DND-41 (cell line): ENCODE measurements at regions not wholly inside any gene's neighbourhood (a gene's known extent, or its start where the extent isn't known, plus 50 kb on each side); places are given as distances from the start of the nearest gene placed in this dataset.

Experiments
- ATAC-seq: fragments of 200-7000 bp; cut with Tn5 transposase; 3 replicates; pipeline ENCODE4 v1.9.1; 2021; ENCODE audit warnings: low read depth; ENCODE audit not compliant: insufficient read depth
- DNase-seq: peaks from one replicate; pipeline ENCODE4 v3.0.0-alpha.2; 2020
- H2AFZ ChIP-seq: 2 replicates; pipeline ENCODE4 v1.6.0; 2012; ENCODE audit warnings: low read depth, low read length
- H3K27ac ChIP-seq: 2 replicates; pipeline ENCODE4 v1.5.1; 2012; ENCODE audit warnings: low read length, inconsistent platforms
- H3K27me3 ChIP-seq: fragments of 200-600 bp; sonication (generic); 2 replicates; pipeline ENCODE4 v1.6.0; 2012; ENCODE audit warnings: low read length, mild to moderate bottlenecking, inconsistent platforms; ENCODE audit not compliant: insufficient read depth, poor library complexity
- H3K36me3 ChIP-seq: 2 replicates; pipeline ENCODE4 v1.5.1; 2012; ENCODE audit warnings: low read length, inconsistent platforms; ENCODE audit not compliant: insufficient read depth
- H3K4me1 ChIP-seq: 2 replicates; pipeline ENCODE4 v1.5.1; 2012; ENCODE audit warnings: mild to moderate bottlenecking, low read length; ENCODE audit not compliant: insufficient read depth
- H3K4me2 ChIP-seq: 2 replicates; pipeline ENCODE4 v1.6.0; 2012; ENCODE audit warnings: mild to moderate bottlenecking, moderate library complexity, low read length, inconsistent platforms; ENCODE audit not compliant: insufficient read depth
- H3K4me3 ChIP-seq, 2 experiments: fragments of 200-600 bp in 1 of 2; shearing (Covaris generic) in 1 of 2; 2 replicates each; pipeline ENCODE4 v1.5.1; 2012 to 2016; ENCODE audit warnings: inconsistent platforms in 2 of 2, low read length in 2 of 2, mild to moderate bottlenecking in 2 of 2, low read depth in 1 of 2, moderate library complexity in 1 of 2
- H3K79me2 ChIP-seq: 2 replicates; pipeline ENCODE4 v1.6.0; 2012; ENCODE audit warnings: low read length, inconsistent platforms; ENCODE audit not compliant: insufficient read depth
- H3K9ac ChIP-seq: 2 replicates; pipeline ENCODE4 v1.6.0; 2012; ENCODE audit warnings: low read depth, mild to moderate bottlenecking, inconsistent platforms, low read length, moderate library complexity
- H3K9me3 ChIP-seq: 2 replicates; pipeline ENCODE4 v1.5.1; 2012; ENCODE audit warnings: low read length, moderate library complexity, mild to moderate bottlenecking, inconsistent platforms; ENCODE audit not compliant: insufficient read depth, severe bottlenecking
- H4K20me1 ChIP-seq: 2 replicates; pipeline ENCODE4 v1.6.0; 2012; ENCODE audit warnings: low read length; ENCODE audit not compliant: insufficient read depth
- CTCF ChIP-seq: IDR thresholded peaks from 2 replicates; pipeline ENCODE4 v1.5.1; 2012; ENCODE audit warnings: borderline replicate concordance, low read length, moderate library complexity, mild to moderate bottlenecking; ENCODE audit not compliant: poor library complexity, severe bottlenecking; ENCODE audit errors: extremely low read depth
- EZH2 ChIP-seq: IDR thresholded peaks from 3 replicates; pipeline ENCODE4 v1.6.1; 2012; ENCODE audit warnings: borderline replicate concordance, low read depth, mild to moderate bottlenecking, moderate library complexity, low read length, inconsistent platforms; ENCODE audit not compliant: severe bottlenecking

GRCh38 chr12:78739653-78740052, 124.9 kb upstream of the SYT1 start:
- no peak overlapping the region for H3K4me2 ChIP-seq
- H4K20me1 ChIP-seq = no peaks in the 10 kb centered on the region
- ATAC-seq (no peak), DNase-seq (no peak)
- H3K36me3 ChIP-seq = no peaks in the 10 kb centered on the region
- no peak overlapping the region for H3K27ac ChIP-seq
- no peaks in the 10 kb centered on the region for H3K4me1 ChIP-seq
- no peaks in the 10 kb centered on the region for H3K9me3 ChIP-seq
- H3K27me3 ChIP-seq = no peaks in the 10 kb centered on the region
- H3K4me3 ChIP-seq = no peak overlapping the region
- no peak overlapping the region for H3K9ac ChIP-seq
- no peaks in the 10 kb centered on the region for H3K79me2 ChIP-seq
- no peak overlapping the region for H2AFZ ChIP-seq
- no peak for TF ChIP-seq EZH2
- TF ChIP-seq CTCF = no peak

- H2AFZ ChIP-seq = no peak overlapping the region
- no peaks in the 10 kb centered on the region for H3K4me1 ChIP-seq
- H4K20me1 ChIP-seq = no peaks in the 10 kb centered on the region
- DNase-seq (no peak), ATAC-seq (no peak)
- no peak for TF ChIP-seq CTCF
- TF ChIP-seq EZH2 = no peak
- no peaks in the 10 kb centered on the region for H3K79me2 ChIP-seq
- no peak overlapping the region for H3K9ac ChIP-seq
- H3K4me3 ChIP-seq = no peak overlapping the region
- no peaks in the 10 kb centered on the region for H3K9me3 ChIP-seq
- H3K27me3 ChIP-seq = no peaks in the 10 kb centered on the region
- H3K4me2 ChIP-seq = no peak overlapping the region
- no peak overlapping the region for H3K27ac ChIP-seq
- H3K36me3 ChIP-seq = no peaks in the 10 kb centered on the region
Observed at GRCh38 chr12:78746001-78746400, 118.6 kb upstream of the SYT1 start.

- H3K4me1 ChIP-seq = no peaks in the 10 kb centered on the region
- H4K20me1 ChIP-seq = no peaks in the 10 kb centered on the region
- H3K36me3 ChIP-seq = no peaks in the 10 kb centered on the region
- no peak overlapping the region for H3K4me3 ChIP-seq
- H2AFZ ChIP-seq = no peak overlapping the region
- no peak for DNase-seq
- no peak overlapping the region for H3K9ac ChIP-seq
- no peak overlapping the region for H3K4me2 ChIP-seq
- no peaks in the 10 kb centered on the region for H3K9me3 ChIP-seq
- H3K27me3 ChIP-seq = no peaks in the 10 kb centered on the region
- H3K79me2 ChIP-seq = no peaks in the 10 kb centered on the region
- ATAC-seq = no peak
- no peak overlapping the region for H3K27ac ChIP-seq
- TF ChIP-seq CTCF (no peak), EZH2 (no peak)
Observed at GRCh38 chr12:78753058-78753457, 111.5 kb upstream of the SYT1 start.

- no peak for DNase-seq
- no peak for TF ChIP-seq CTCF
- TF ChIP-seq EZH2 = no peak
- no peaks in the 10 kb centered on the region for H4K20me1 ChIP-seq
- H3K79me2 ChIP-seq = no peaks in the 10 kb centered on the region
- no peaks in the 10 kb centered on the region for H3K4me1 ChIP-seq
- H3K9ac ChIP-seq = no peak overlapping the region
- H2AFZ ChIP-seq = no peak overlapping the region
- no peaks in the 10 kb centered on the region for H3K27me3 ChIP-seq
- H3K27ac ChIP-seq = no peak overlapping the region
- no peaks in the 10 kb centered on the region for H3K9me3 ChIP-seq
- ATAC-seq = no peak
- no peak overlapping the region for H3K4me2 ChIP-seq
- H3K36me3 ChIP-seq = no peaks in the 10 kb centered on the region
- no peak overlapping the region for H3K4me3 ChIP-seq
Observed at GRCh38 chr12:78756936-78757335, 107.6 kb upstream of the SYT1 start.
